Fibroblast of gingiva (primary cell): ENCODE measurements at regions not wholly inside any gene's neighbourhood (a gene's known extent, or its start where the extent isn't known, plus 50 kb on each side); places are given as distances from the start of the nearest gene placed in this dataset.

Experiments used
- DNase-seq: peaks from one replicate; pipeline ENCODE4 v3.0.0-alpha.2; 2011; ENCODE audit warnings: low read depth

DNA sequence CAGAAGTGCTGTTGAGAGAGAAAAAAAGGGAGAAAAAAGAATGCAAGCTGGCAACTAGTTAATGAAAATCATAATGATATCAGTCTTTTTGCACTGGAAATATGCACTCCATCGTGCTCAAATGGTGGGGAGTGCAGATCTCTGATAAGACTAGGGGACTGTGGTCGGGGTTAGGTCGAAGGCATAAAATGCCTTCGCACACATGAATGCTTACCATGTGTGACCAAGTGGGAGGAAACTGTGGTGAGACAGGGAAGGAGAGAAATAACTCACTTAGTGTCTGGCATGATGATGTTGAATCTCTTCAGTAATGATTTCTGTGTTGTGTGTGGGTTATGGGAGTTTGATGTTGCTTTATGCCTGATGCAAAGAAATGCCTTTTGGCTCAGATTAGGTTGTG, 358.9 kb downstream of the FBXO8 start:
- DNase-seq, result no peak

DNA sequence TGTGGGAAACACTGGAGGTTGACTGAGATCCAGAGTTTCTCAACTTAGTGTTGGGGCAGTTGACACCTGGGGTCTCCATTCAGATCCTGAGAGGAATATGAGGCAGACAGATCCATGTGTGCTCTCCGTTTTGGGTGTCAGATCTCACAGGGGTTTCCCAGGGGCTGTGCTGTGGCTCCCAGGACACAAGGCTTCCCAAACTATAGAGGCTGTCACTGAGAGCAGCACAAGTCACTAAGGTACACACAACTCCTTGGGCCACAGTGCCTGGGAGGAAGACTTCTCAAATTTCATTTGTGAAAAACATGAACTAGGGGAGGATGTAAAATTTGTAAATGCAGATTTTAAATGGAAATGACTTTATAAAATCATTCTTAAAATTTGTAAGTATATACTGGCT, 363.6 kb downstream of the FBXO8 start:
- no peak for DNase-seq

DNA sequence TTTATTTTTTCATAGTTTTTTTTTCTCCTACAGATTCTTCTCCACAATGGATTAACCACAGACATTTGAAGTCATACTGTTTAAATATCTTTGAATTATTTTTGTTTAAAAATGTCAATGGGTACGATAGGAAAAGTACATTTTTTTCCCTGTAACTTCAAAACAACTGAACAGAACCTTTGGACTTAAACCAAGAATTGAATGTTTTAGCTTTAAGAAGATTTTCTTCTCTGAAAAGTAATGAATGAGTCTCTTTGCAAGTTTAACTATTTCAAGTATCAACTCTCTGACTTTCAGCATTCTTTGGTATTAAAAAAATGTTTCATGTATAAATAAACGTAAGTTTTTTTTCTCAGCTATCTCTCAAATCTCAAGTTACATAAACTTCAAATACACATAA, 364.3 kb downstream of the FBXO8 start:
- no peak for DNase-seq

DNA sequence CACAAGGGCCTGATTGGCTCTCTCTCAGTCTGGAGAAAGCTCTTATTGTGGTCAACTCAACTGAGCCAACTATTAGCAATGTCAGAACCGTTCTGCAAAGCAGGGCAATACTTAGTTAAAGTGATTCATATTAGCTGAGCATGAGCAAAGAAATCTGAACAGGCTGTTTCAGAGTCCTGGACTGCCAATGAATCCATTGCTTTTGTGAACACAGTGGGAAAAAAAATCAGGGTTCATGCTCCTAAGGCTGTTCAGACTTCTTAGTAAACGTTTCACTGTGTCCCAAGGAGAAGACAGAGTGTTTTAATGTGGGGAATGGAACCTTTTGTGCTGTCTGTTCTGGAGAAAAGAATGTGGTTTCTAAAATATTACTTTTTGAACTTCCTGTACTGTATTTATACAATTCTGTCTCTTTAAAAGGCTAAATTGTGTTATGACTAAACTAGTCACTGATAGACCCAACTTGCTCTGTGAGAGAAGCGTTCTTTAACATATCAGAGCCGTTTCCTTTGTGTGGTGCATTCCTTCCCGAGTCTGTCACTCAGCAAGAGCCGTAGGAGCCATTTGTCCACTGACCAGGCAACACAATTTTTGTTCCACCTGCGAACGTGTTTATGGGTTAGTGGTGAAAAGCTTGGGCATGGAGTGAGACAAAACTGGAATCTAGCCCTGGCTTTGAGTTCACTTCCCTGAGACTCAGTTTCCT, 366.1 kb downstream of the FBXO8 start:
- peak; percentile 3 for DNase-seq

DNA sequence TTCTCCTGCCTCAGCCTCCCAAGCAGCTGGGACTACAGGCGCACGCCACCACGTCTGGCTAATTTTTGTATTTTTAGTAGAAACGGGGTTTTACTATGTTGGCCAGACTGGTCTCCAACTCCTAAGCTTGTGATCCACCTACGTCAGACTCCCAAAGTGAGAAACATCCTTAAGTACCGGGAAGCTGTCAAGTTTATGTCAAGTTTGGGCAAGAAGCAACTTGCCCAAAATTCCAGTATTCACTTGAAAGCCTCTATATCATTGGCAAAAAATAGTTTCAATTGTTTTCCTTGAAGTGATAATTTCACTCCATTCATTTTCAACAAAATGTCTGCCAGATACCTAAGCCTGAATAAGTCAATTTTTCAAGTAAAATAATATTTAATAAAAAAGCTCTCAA, 370.0 kb downstream of the FBXO8 start:
- DNase-seq, result no peak

DNA sequence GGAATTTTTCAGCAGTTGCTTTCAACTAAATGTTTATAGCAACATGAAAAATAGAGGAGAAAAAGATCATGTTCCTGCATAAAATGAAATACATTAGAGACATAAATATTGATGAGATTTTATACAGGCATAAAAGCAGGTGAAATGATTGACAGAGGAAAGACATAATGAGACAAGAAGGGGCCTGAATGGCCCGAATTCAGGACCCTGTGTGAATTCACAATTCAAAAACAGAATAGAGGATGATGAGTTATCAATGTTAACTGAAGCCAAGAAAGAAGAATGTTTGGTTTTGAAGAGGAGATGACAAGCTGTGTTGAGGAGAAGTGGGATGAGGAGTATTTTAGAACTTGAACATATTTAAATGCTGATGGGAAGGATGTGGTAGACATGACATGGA, 371.1 kb downstream of the FBXO8 start:
- DNase-seq, result no peak

DNA sequence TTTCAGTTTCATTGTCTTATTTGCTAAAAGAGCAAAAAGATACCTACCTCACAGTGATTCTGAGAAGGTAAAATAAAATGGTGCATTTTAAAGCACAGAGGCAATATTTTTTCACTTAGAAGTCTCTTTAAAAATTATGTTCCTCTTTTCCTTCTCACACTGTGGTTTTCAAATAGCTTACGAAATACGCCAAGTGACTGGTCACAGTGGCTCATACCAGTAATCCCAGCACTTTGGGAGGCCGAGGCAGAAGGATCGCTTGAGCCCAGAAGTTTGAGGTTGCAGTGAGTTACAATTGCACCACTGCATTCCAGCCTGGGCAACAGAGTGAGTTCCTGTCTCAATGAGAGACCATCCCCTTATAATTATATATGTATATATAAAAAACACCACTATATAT, 372.6 kb downstream of the FBXO8 start:
- no peak for DNase-seq

DNA sequence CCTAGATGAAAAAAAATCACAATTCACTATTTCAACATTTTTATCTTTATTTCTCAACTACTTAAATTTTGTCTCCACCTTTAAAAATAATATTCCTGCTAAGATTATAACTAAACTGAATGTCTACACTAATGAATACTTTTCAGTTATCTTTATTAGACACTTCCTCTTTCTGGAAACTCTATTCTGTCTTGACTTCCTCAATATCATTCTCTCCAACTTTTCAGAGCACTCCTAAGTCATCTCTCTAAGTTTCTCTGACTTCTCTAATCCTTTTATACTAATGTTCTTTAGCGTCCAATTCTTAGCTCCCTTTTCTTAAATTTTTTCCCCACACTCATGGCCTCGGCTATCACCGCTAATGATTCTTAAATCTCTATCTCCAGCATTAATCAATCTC, 374.2 kb downstream of the FBXO8 start:
- no peak for DNase-seq

DNA sequence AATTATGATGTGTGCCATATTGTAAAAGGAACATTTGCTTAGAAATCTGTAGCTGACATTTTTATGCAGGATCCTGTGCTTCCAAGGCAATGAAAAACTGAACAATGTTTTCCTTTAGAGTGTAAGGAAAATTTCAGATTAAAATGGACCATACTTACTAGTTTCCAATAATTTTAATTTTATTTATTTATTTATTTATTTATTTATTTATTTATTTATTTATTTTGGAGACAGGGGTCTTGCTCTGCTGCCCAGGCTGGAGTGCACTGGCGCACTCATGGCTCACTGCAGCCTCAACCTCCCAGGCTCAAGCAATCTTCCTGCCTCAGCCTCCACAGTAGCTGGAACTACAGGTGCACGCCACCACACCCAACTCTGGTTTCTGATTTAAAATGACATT, 369.8 kb upstream of the HAND2 start:
- DNase-seq, result no peak

DNA sequence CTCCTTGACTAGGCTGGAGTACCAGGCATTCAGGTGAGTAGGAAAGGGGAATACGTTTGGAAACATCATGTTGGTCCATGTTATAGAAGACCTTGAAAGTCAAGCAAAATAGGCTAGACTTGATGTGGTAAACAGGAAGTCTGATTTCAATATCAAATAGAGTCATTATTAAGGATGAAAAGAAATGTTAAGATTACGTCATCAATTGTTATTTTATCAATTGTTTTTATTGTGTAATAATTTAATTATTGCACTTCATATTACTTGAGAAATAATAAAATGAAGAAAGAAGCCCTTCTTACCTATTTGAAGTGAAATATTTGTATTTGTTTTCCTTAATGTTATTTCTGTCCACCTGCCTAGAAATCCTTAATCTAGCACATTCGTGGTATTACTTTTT, 361.0 kb upstream of the HAND2 start:
- no peak for DNase-seq

DNA sequence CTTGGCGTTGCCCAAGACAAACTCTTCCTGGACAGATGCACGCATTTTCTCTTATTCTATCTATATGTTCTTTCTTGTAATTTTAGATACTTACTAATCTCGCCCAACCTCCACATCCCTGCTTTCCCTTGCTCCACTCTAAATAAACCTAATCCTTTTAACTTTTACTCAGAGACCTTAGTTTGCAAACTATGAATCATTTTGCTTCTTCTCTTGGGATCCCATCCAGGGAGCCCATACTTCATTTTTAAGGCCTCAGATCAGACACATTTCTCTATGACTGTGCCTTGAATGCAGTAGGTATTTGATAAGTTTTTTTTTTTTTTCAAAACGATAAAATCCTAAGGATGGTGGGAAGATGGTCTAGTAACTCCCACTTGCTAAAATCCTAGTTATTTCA, 353.8 kb upstream of the HAND2 start:
- DNase-seq, result no peak

DNA sequence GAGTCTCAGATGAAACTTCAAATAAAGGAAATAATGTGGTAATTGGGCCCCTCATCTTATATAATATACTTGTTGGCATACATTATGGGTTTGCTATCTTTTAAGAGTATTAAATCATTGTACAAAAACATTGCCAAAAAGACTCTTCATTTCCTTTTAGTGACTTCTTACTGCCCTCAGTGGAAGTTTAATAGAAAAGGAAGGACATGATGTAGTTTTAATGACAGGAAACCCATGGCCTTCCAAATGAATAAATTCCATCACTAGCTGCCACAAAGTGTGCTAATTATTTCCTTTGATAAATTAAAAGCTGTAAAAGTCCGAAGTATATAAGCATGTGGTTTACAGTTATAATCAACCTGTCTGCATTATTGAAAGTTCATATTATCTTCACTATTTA, 350.9 kb upstream of the HAND2 start:
- no peak for DNase-seq

DNA sequence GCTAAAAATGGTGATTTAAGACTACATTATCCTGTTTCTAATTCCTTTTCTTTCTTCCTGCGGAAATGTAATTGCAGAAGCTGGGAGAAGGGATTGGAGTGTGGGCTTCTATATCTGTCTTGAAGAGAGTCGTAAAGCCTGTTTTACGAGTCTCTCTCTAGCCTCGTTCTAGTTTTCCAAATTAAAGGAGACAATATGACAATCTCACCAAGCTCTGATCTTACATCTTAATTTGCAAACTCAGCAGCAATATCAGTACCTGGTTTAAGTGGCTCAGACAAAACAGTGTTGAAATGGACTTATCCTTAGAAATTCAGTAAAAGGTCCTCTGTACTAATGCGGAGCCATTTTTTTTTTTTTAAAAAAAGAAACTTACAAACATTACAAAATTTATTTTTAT, 349.5 kb upstream of the HAND2 start:
- DNase-seq, result no peak

DNA sequence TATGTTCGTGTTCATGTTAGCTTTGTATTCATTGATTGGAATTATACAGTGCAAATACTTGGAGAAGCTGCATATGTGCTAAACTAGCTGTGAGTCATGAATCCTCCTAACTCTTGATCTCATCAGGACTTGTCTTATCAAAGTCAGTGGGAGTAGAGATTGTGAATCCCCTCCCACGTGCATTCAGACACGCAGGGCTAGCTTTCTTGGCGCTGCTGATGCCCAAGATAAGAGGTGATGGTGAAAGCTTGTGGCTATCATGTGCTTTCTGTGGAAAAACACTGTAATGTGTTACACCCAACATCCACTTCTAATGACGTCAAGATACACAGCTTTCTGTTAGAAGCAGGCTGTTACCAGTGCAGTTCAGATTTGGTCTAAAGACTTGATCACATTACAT, 348.7 kb upstream of the HAND2 start:
- no peak for DNase-seq

DNA sequence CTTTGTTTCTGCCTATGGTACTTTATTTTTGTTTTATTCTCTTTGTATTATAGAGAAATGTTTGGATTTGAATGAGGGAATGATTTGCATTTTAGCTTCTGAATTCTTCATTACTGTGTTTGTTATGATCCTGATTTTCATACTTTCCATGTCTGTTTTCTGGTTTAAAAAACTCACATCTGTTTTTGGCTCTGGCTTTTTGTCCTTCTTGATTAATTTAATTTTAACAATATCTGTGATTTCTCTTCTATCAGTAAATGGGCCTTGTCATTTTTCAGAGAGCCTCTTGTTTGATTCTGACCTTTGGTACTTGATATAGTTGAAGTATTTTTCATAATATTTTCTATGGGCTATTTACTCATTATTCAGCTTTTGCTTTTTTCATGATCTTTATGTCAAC, 341.6 kb upstream of the HAND2 start:
- no peak for DNase-seq

DNA sequence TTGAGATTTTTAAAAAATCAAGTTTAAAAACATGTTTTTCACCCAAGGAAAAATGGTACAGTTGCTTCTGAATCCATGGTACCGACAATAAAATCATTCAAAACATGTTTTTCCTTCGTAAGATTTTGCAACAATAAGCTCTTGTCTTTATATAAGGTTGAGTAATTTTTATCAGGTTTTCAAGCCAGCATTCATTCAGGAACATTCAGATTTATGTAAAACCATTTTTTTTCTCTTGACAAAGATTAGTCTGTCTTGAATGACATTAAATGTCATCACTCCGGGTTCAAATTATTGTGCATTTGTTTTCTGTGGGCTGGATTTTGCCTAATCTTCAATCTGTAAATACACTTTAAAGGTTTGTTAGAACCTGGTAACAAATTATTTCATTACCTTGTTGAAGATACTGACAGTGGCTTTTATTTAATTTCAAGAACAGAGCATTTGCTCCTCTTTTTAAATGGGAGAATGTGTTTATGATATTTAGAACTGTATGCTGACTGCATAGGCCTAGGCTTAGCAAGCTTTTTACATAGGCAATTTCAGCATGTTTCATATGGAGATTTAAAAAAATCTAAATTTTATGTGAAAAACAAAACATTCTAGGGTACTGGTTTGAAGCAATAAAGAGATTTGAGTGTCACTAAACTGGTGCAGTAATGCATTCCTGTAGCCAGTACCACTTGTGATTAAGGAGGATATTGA, 336.4 kb upstream of the HAND2 start:
- no peak for DNase-seq

DNA sequence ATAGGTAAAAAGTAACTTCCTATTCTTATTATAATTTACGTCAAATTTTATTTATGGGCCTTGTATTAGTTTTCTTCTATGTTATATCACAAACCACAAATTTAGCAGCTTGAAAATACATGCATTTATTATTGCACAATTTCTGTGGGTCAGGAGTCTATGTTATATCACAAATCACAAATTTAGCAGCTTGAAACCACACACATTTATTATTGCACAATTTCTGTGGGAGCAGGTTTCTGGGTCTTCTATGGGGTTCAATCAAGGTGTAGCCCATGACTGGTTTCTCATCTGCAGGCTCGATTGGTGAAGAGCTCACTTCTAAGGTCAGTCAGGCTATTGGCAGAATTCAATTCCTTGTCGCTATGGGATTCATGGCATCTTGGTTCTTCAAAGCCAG, 332.7 kb upstream of the HAND2 start:
- no peak for DNase-seq

DNA sequence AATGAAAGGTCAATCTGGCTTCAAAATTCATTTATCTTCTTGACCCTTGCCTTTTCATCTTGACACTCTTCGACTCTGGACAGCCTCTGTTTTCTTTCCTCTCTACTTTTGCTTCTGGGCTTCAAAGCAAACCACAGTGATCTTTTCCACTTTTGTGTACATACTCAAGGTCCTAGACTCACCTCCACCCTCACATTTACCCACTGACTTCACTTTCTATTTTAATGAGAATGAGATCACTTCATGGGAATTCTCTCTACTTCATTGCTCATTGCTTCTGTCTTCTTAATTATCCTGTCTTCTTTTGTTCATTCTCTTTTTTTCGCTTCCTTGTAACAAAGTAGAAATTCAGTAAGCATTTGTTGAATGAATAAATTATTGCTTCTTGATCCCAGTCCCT, 330.1 kb upstream of the HAND2 start:
- no peak for DNase-seq

DNA sequence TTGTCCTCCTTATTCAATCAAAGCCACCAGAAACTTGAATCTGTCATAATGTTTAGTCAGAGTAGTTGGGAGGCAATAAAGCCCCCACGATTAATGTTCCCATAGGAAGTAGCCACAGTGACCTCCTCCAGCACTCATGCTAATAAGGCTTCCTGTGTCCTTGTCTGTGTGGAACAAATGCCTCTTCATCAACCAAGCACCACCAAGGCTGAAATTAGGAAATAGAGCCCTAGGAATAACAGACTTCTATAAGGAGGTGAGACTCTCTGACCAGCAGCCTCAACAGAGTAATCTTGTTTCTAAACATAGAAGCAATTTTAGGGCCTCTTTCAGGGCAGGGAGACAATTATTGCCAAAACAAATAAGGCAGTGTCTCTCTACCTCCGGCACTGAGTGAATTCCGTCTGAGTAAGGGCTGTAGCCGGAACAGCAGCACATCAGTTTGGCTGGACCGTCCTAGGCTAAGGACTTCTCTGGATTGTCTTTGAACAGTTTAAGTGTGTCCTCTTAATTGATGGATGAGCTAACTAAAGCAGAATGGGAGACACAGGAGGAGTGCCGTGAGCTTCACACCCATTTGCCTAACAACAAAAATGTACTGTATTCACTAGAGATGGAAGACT, 329.2 kb upstream of the HAND2 start:
- DNase-seq, result no peak

DNA sequence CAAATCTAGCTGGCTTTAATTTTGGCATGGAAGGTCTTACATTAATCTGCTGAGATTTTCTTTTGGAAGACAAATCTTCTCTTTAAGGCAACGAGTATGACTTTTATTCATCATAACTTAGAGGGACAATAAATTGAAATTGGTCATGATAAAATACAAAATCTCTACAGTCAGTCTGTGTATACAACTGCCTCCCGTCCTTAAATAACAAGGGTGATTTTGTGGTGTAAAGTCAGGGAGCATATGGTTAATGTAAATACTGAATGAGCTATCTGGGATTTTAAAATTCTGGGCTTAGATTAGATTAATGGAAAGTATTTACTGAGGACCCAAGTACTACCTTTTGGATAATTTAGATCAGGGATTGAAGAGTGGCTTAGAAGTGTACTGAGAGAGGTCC, 328.4 kb upstream of the HAND2 start:
- no peak for DNase-seq

DNA sequence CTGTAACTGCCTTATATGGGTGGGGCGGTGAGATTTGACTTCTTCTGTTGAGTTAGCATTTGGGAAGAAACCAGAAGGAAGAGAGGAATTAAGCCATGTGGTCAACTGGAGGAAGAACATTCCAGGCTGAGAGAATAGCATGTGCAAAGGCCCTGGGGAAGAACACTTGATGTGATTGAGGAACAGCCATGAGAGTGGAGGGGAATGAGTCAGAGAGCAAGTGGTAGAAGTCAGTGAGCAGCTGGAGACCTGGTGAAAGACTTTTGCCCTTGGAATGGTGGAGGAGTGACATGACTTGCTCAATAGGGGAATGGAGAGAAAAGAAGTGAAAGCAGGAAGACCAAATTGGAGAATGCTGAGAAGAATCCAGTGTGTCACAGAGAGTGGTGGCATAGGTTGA, 327.8 kb upstream of the HAND2 start:
- no peak for DNase-seq

DNA sequence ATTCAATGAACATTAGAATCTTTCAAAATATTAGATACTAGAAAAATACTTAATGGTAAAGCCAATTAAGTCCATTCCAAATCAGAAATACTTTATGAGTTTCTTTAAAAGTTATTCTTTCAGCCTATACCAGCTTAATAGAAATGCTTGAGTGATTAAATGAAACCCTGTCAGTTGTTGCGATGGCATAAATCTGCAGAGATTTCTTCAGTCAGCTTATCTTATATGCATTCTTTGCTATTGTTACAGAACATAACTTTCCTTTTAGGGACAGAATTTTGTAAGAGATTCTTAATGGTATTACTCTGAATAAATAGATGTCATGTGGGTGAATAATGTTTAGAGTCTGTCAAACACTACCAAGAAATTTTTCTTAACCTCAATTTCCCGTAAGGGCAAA, 325.0 kb upstream of the HAND2 start:
- no peak for DNase-seq

DNA sequence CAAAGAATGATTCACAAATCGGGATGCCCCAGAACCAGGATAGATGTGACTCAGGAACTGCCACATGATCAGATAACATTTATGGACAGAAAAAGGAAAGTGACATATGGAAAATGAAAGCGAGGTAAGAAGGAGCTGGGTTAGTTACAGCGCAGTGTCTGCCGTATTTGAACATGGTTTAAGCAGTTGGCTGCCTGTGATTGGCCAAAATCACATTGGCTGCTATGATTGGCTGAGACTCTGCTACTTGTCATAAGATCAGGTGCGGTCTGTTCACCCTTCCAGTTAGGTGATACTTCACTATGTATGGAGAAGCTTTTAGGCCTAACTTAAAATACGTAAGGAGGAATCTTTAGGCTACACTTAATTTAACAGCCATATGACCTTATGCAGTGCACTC, 322.7 kb upstream of the HAND2 start:
- DNase-seq, result no peak

DNA sequence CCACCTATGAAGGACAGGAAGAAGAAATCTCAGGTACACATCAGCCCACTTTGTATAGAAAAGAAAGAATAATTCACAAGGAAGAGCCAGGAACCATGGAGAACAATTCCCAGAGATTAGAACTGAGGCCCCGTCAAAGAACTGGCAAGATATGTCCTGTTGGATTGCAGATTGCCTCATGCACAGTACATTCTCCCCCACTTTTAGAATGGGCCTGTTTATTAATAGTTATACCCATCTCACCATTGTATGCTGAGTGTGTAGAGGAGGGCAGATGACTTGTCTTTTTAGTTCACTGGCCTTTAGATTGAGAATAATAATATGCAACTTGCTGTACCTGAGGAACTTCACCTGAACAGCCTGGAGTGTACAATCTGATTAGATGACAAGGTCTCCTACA, 315.6 kb upstream of the HAND2 start:
- DNase-seq, result no peak
